AG04450 (cell line): ENCODE measurements at regions not wholly inside any gene's neighbourhood (a gene's known extent, or its start where the extent isn't known, plus 50 kb on each side); places are given as distances from the start of the nearest gene placed in this dataset.

Source experiments
- CTCF ChIA-PET: fragments of 300-600, 350-600 bp; formaldehyde crosslinking; extraction: SDS; loops from one replicate; lab custom pipeline; 2022; ENCODE audit warnings: antibody characterized with exemption, inconsistent platforms; lab: Charles Lee
- POLR2A ChIA-PET: fragments of 350-600 bp; formaldehyde crosslinking; extraction: SDS; loops from one replicate; lab custom pipeline; 2021; ENCODE audit warnings: antibody characterized with exemption, inconsistent platforms; lab: Yijun Ruan, JAX
- DNase-seq: peaks from one replicate; pipeline ENCODE4 v3.0.0-alpha.2; 2011; ENCODE audit warnings: low read depth, low spot score
- H3K27ac ChIP-seq: one replicate; pipeline ENCODE4 v1.5.1; 2012; ENCODE audit warnings: low read depth, low read length, control low read depth
- H3K27me3 ChIP-seq: one replicate; pipeline ENCODE4 v1.6.0; 2012; ENCODE audit warnings: low read length; ENCODE audit not compliant: control insufficient read depth, insufficient read depth
- H3K4me3 ChIP-seq: 2 replicates; pipeline ENCODE4 v1.5.1; 2011; ENCODE audit warnings: mild to moderate bottlenecking, low read depth, low read length, control low read depth
- H3K9me3 ChIP-seq: 2 replicates; pipeline ENCODE4 v1.5.1; 2012; ENCODE audit warnings: low read length; ENCODE audit not compliant: control insufficient read depth, insufficient read depth
- CTCF ChIP-seq: IDR thresholded peaks from 2 replicates; pipeline ENCODE4 v1.5.1; 2011; ENCODE audit warnings: low read depth, low read length, control low read depth, inconsistent platforms

- POLR2A ChIA-PET: no interaction called here
These were observed 472.7 kb downstream of the CMPK2 start for GRCh38 chr2:6392966-6393365.

GRCh38 chr2:6393819-6394218 is 471.9 kb downstream of the CMPK2 start:
- POLR2A ChIA-PET: no interaction called here
- no peak for TF ChIP-seq CTCF
- no peak for DNase-seq

More at GRCh38 chr2:6392966-6393365, 472.7 kb downstream of the CMPK2 start:
- DNase-seq: no peak
- H3K27me3 ChIP-seq: no peaks in the 10 kb centered on the region
- no peak for TF ChIP-seq CTCF
- CTCF ChIA-PET: interaction anchor here (1.0 kb wide), 1 partner anchor 39 kb away, joined by 3 read pairs; no protein-coding TSS in a partner anchor
- H3K9me3 ChIP-seq: peaks cover 8% of the 10 kb centered on the region
- H3K4me3 ChIP-seq: no peak overlapping the region
- H3K27ac ChIP-seq: no peak overlapping the region

GRCh38 chr2:6394276-6394675 is 471.4 kb downstream of the CMPK2 start:
- CTCF ChIA-PET: no interaction called here
- no peak for TF ChIP-seq CTCF

More at GRCh38 chr2:6393819-6394218, 471.9 kb downstream of the CMPK2 start:
- Histone ChIP-seq H3K27ac (no peak overlapping the region), H3K4me3 (no peak overlapping the region), H3K9me3 (peaks cover 8% of the 10 kb centered on the region), H3K27me3 (no peaks in the 10 kb centered on the region)
- CTCF ChIA-PET: interaction anchor here (1.0 kb wide), 1 partner anchor 40 kb away, joined by 3 read pairs; no protein-coding TSS in a partner anchor

GRCh38 chr2:6398421-6398820 is 467.3 kb downstream of the CMPK2 start:
- CTCF ChIA-PET: no interaction called here
- H3K27ac ChIP-seq: no peak overlapping the region
- no peaks in the 10 kb centered on the region for H3K9me3 ChIP-seq
- no peak overlapping the region for H3K4me3 ChIP-seq
- DNase-seq: no peak
- POLR2A ChIA-PET: no interaction called here
- no peak for TF ChIP-seq CTCF
- no peaks in the 10 kb centered on the region for H3K27me3 ChIP-seq

More at GRCh38 chr2:6394276-6394675, 471.4 kb downstream of the CMPK2 start:
- POLR2A ChIA-PET: no interaction called here
- no peak overlapping the region for H3K4me3 ChIP-seq
- H3K27me3 ChIP-seq: no peaks in the 10 kb centered on the region
- H3K27ac ChIP-seq: no peak overlapping the region
- H3K9me3 ChIP-seq: peaks cover 8% of the 10 kb centered on the region
- no peak for DNase-seq

GRCh38 chr2:6401301-6401700 is 464.4 kb downstream of the CMPK2 start:
- POLR2A ChIA-PET: no interaction called here
- DNase-seq: peak; percentile 10
- H3K27ac ChIP-seq: no peak overlapping the region
- no peaks in the 10 kb centered on the region for H3K27me3 ChIP-seq
- CTCF ChIA-PET: no interaction called here
- TF ChIP-seq CTCF: no peak
- H3K4me3 ChIP-seq: no peak overlapping the region
- no peaks in the 10 kb centered on the region for H3K9me3 ChIP-seq
